ENCODE measurements at regions not wholly inside any gene's neighbourhood (a gene's known extent, or its start where the extent isn't known, plus 50 kb on each side); places are given as distances from the start of the nearest gene placed in this dataset.

- Histone ChIP-seq H3K27me3 (ENCODE audit: control insufficient read depth, low read length) (no peaks in the 10 kb centered on the region), H4K20me1 (ENCODE audit: control insufficient read depth, insufficient read depth, low read depth, low read length) (no peaks in the 10 kb centered on the region), H3K4me2 (ENCODE audit: low read length) (no peak overlapping the region), H3F3A (ENCODE audit: control insufficient read depth, insufficient read depth) (no peaks in the 10 kb centered on the region), H3K79me2 (ENCODE audit: control insufficient read depth, low read length) (no peaks in the 10 kb centered on the region), H3K27ac (ENCODE audit: low read depth, low read length) (no peak overlapping the region), H3K4me1 (ENCODE audit: control insufficient read depth, low read length) (no peaks in the 10 kb centered on the region), H3K36me3 (ENCODE audit: control insufficient read depth, low read length) (no peaks in the 10 kb centered on the region), H3K9me2 (replicated peaks; ENCODE audit: control insufficient read depth, low read length) (no peaks in the 10 kb centered on the region), H3K4me3 (ENCODE audit: low read length) (no peak overlapping the region), H3K9me3 (ENCODE audit: control insufficient read depth, insufficient read depth, low read length) (no peaks in the 10 kb centered on the region)
- TF ChIP-seq EZH2phosphoT487 (IDR thresholded peaks at IDR 0.05; ENCODE audit: borderline replicate concordance, low read length) (no peak), CTCF (IDR thresholded peaks at IDR 0.05; ENCODE audit: low read depth, low read length, poor library complexity, severe bottlenecking) (no peak)
Observed at GRCh38 chr18:41069167-41069566, 885.9 kb upstream of the PIK3C3 start.

DNA sequence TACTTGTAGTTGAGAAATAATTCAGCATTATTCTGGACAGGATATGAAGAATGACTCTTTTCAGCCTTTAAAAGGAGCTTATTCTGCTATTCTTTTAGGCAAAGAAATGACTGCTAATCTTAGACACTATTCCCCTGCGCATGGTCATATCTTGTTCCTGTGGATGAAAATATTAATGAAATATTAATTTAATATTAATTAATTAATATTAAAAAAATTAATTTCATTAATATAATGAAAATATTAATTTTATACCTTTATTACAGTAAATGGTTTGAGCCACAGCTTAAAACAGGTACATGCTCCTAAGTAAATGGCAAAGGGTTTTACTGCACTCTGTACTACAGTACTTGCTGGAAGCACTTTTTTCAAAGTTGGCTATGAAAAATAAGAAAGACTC, 890.1 kb upstream of the PIK3C3 start:
- no peak overlapping the region for H3K4me3 ChIP-seq (ENCODE audit: low read length)
- no peaks in the 10 kb centered on the region for H3K9me3 ChIP-seq (ENCODE audit: control insufficient read depth, insufficient read depth, low read length)
- H3K4me2 ChIP-seq (ENCODE audit: low read length), result no peak overlapping the region

GRCh38 chr18:41060967-41061366, 894.1 kb upstream of the PIK3C3 start:
- Histone ChIP-seq H4K20me1 (ENCODE audit: control insufficient read depth, insufficient read depth, low read depth, low read length) (no peaks in the 10 kb centered on the region), H3K79me2 (ENCODE audit: control insufficient read depth, low read length) (no peaks in the 10 kb centered on the region), H3K27ac (ENCODE audit: low read depth, low read length) (no peak overlapping the region), H3K9me2 (replicated peaks; ENCODE audit: control insufficient read depth, low read length) (no peaks in the 10 kb centered on the region), H3K27me3 (ENCODE audit: control insufficient read depth, low read length) (no peaks in the 10 kb centered on the region), H3K4me2 (ENCODE audit: low read length) (no peak overlapping the region), H3K9me3 (ENCODE audit: control insufficient read depth, insufficient read depth, low read length) (no peaks in the 10 kb centered on the region; the same call in 1 of the 2 replicates), H3K4me1 (ENCODE audit: control insufficient read depth, low read length) (no peaks in the 10 kb centered on the region), H3K4me3 (ENCODE audit: low read length) (no peak overlapping the region), H3F3A (ENCODE audit: control insufficient read depth, insufficient read depth) (no peaks in the 10 kb centered on the region), H3K36me3 (ENCODE audit: control insufficient read depth, low read length) (no peaks in the 10 kb centered on the region)
- TF ChIP-seq EZH2phosphoT487 (IDR thresholded peaks at IDR 0.05; ENCODE audit: borderline replicate concordance, low read length) (no peak), CTCF (IDR thresholded peaks at IDR 0.05; ENCODE audit: low read depth, low read length, poor library complexity, severe bottlenecking) (no peak)

More for the DNA sequence above, 890.1 kb upstream of the PIK3C3 start:
- no peaks in the 10 kb centered on the region for H3K27me3 ChIP-seq (ENCODE audit: control insufficient read depth, low read length)
- no peaks in the 10 kb centered on the region for H3K36me3 ChIP-seq (ENCODE audit: control insufficient read depth, low read length)
- TF ChIP-seq CTCF (IDR thresholded peaks at IDR 0.05; ENCODE audit: low read depth, low read length, poor library complexity, severe bottlenecking) (no peak), EZH2phosphoT487 (IDR thresholded peaks at IDR 0.05; ENCODE audit: borderline replicate concordance, low read length) (no peak)
- no peaks in the 10 kb centered on the region for H4K20me1 ChIP-seq (ENCODE audit: control insufficient read depth, insufficient read depth, low read depth, low read length)
- no peaks in the 10 kb centered on the region for H3K9me2 ChIP-seq (replicated peaks; ENCODE audit: control insufficient read depth, low read length)
- H3F3A ChIP-seq (ENCODE audit: control insufficient read depth, insufficient read depth), result no peaks in the 10 kb centered on the region
- no peak overlapping the region for H3K27ac ChIP-seq (ENCODE audit: low read depth, low read length)
- H3K79me2 ChIP-seq (ENCODE audit: control insufficient read depth, low read length), result no peaks in the 10 kb centered on the region
- H3K4me1 ChIP-seq (ENCODE audit: control insufficient read depth, low read length), result no peaks in the 10 kb centered on the region

GRCh38 chr18:41059126-41059415, 896.0 kb upstream of the PIK3C3 start:
- Histone ChIP-seq H3K9me2 (replicated peaks; ENCODE audit: control insufficient read depth, low read length) (no peaks in the 10 kb centered on the region), H3K9me3 (ENCODE audit: control insufficient read depth, insufficient read depth, low read length) (no peaks in the 10 kb centered on the region; the same call in 1 of the 2 replicates), H4K20me1 (ENCODE audit: control insufficient read depth, insufficient read depth, low read depth, low read length) (no peaks in the 10 kb centered on the region), H3K27ac (ENCODE audit: low read depth, low read length) (no peak overlapping the region), H3K27me3 (ENCODE audit: control insufficient read depth, low read length) (no peaks in the 10 kb centered on the region), H3K36me3 (ENCODE audit: control insufficient read depth, low read length) (no peaks in the 10 kb centered on the region), H3K79me2 (ENCODE audit: control insufficient read depth, low read length) (no peaks in the 10 kb centered on the region), H3K4me2 (ENCODE audit: low read length) (no peak overlapping the region), H3K4me3 (ENCODE audit: low read length) (no peak overlapping the region), H3F3A (ENCODE audit: control insufficient read depth, insufficient read depth) (no peaks in the 10 kb centered on the region), H3K4me1 (ENCODE audit: control insufficient read depth, low read length) (no peaks in the 10 kb centered on the region)
- no peak for TF ChIP-seq CTCF (IDR thresholded peaks at IDR 0.05; ENCODE audit: low read depth, low read length, poor library complexity, severe bottlenecking)
- TF ChIP-seq EZH2phosphoT487 (IDR thresholded peaks at IDR 0.05; ENCODE audit: borderline replicate concordance, low read length), result no peak

Measured in DOHH2 (cell line).